ENCODE measurements at regions not wholly inside any gene's neighbourhood (a gene's known extent, or its start where the extent isn't known, plus 50 kb on each side); places are given as distances from the start of the nearest gene placed in this dataset.

- H3K4me1 ChIP-seq = no peaks in the 10 kb centered on the region
- ATAC-seq = no peak
- DNase-seq = no peak
- no peak overlapping the region for H3K4me3 ChIP-seq
- H3K27me3 ChIP-seq = peaks cover 0 to 13% of the 10 kb centered on the region in 2 donors
- intact Hi-C loops (cut with DNase I) = no loop called here
- H3K36me3 ChIP-seq = no peaks in the 10 kb centered on the region
- peaks cover 0 to 4% of the 10 kb centered on the region in 2 donors for H3K9me3 ChIP-seq
- H3K27ac ChIP-seq = no peak overlapping the region
- no peak for TF ChIP-seq CTCF (IDR thresholded peaks at IDR 0.05)
Measured at GRCh38 chr17:33615861-33616260, 322.8 kb upstream of the ASIC2 start.

- Histone ChIP-seq H3K36me3 (no peaks in the 10 kb centered on the region), H3K27ac (no peak overlapping the region), H3K9me3 (no peaks in the 10 kb centered on the region), H3K4me1 (no peaks in the 10 kb centered on the region), H3K27me3 (peaks cover 0 to 5% of the 10 kb centered on the region in 2 donors), H3K4me3 (no peak overlapping the region)
- TF ChIP-seq CTCF (IDR thresholded peaks at IDR 0.05) = no peak
- intact Hi-C loops (cut with DNase I) = no loop called here
- DNase-seq (no peak), ATAC-seq (no peak)
Measured at GRCh38 chr17:33623841-33624240, 330.7 kb upstream of the ASIC2 start.

GRCh38 chr17:33628500-33629346 lies 335.6 kb upstream of the ASIC2 start:
- Histone ChIP-seq H3K36me3 (no peaks in the 10 kb centered on the region), H3K27me3 (peaks cover 0 to 5% of the 10 kb centered on the region in 2 donors), H3K4me3 (no peak overlapping the region), H3K9me3 (peaks cover 0 to 1% of the 10 kb centered on the region in 2 donors), H3K27ac (no peak overlapping the region), H3K4me1 (no peaks in the 10 kb centered on the region)
- TF ChIP-seq CTCF (IDR thresholded peaks at IDR 0.05) = no peak
- intact Hi-C loops (cut with DNase I) = no loop called here
- ATAC-seq = no peak
- DNase-seq = no peak

GRCh38 chr17:33633446-33633845 lies 340.4 kb upstream of the ASIC2 start:
- H3K9me3 ChIP-seq = peaks cover 0 to 5% of the 10 kb centered on the region in 2 donors
- DNase-seq (no peak), ATAC-seq (no peak)
- peaks cover 0 to 5% of the 10 kb centered on the region in 2 donors for H3K27me3 ChIP-seq
- no peaks in the 10 kb centered on the region for H3K4me1 ChIP-seq
- no peak overlapping the region for H3K4me3 ChIP-seq
- intact Hi-C loops (cut with DNase I) = no loop called here
- no peaks in the 10 kb centered on the region for H3K36me3 ChIP-seq
- no peak for TF ChIP-seq CTCF (IDR thresholded peaks at IDR 0.05)
- H3K27ac ChIP-seq = no peak overlapping the region

- no peaks in the 10 kb centered on the region for H3K4me1 ChIP-seq
- H3K9me3 ChIP-seq = peaks cover 0 to 3% of the 10 kb centered on the region in 2 donors
- intact Hi-C loops (cut with DNase I) = no loop called here
- no peak for DNase-seq
- H3K27me3 ChIP-seq = peaks cover 0 to 5% of the 10 kb centered on the region in 2 donors
- no peaks in the 10 kb centered on the region for H3K36me3 ChIP-seq
- no peak overlapping the region for H3K4me3 ChIP-seq
- ATAC-seq = no peak
- no peak for TF ChIP-seq CTCF (IDR thresholded peaks at IDR 0.05)
- no peak overlapping the region for H3K27ac ChIP-seq
Measured at GRCh38 chr17:33637534-33637933, 344.4 kb upstream of the ASIC2 start.

Measured in left lung (tissue), 4 donors.